ENCODE measurements at regions not wholly inside any gene's neighbourhood (a gene's known extent, or its start where the extent isn't known, plus 50 kb on each side); places are given as distances from the start of the nearest gene placed in this dataset.

- no peak for DNase-seq (ENCODE audit: low spot score)
- intact Hi-C loops (cut with DNase I) = no loop called here
These were observed 777.5 kb upstream of the ID2 start for GRCh38 chr2:7904319-7904718.

- no peak for DNase-seq (ENCODE audit: low spot score)
- intact Hi-C loops (cut with DNase I) = no loop called here
These were observed 776.1 kb upstream of the ID2 start for GRCh38 chr2:7905756-7906155.

GRCh38 chr2:7906431-7906830, 775.4 kb upstream of the ID2 start:
- DNase-seq (ENCODE audit: low spot score) = no peak
- intact Hi-C loops (cut with DNase I) = no loop called here

GRCh38 chr2:7907041-7907440, 774.8 kb upstream of the ID2 start:
- intact Hi-C loops (cut with DNase I) = no loop called here
- DNase-seq (ENCODE audit: low spot score) = no peak

GRCh38 chr2:7910752-7911151, 771.1 kb upstream of the ID2 start:
- DNase-seq (ENCODE audit: low spot score) = no peak
- intact Hi-C loops (cut with DNase I) = no loop called here

- intact Hi-C loops (cut with DNase I) = no loop called here
- no peak for DNase-seq (ENCODE audit: low spot score)
These were observed 770.7 kb upstream of the ID2 start for GRCh38 chr2:7911196-7911595.

- intact Hi-C loops (cut with DNase I) = no loop called here
- DNase-seq (ENCODE audit: low spot score) = no peak
These were observed 767.9 kb upstream of the ID2 start for GRCh38 chr2:7913974-7914373.

- intact Hi-C loops (cut with DNase I) = no loop called here
- DNase-seq (ENCODE audit: low spot score) = no peak
These were observed 766.4 kb upstream of the ID2 start for GRCh38 chr2:7915302-7916091.

- no peak for DNase-seq (ENCODE audit: low spot score)
- intact Hi-C loops (cut with DNase I) = no loop called here
These were observed 765.2 kb upstream of the ID2 start for GRCh38 chr2:7916670-7917069.

- intact Hi-C loops (cut with DNase I) = no loop called here
- DNase-seq (ENCODE audit: low spot score) = no peak
These were observed 762.3 kb upstream of the ID2 start for GRCh38 chr2:7919510-7919909.

GRCh38 chr2:7924023-7924762, 757.7 kb upstream of the ID2 start:
- intact Hi-C loops (cut with DNase I) = no loop called here
- no peak for DNase-seq (ENCODE audit: low spot score)

- intact Hi-C loops (cut with DNase I) = no loop called here
- no peak for DNase-seq (ENCODE audit: low spot score)
These were observed 756.4 kb upstream of the ID2 start for GRCh38 chr2:7925506-7925905.

- no peak for DNase-seq (ENCODE audit: low spot score)
- intact Hi-C loops (cut with DNase I) = no loop called here
These were observed 754.2 kb upstream of the ID2 start for GRCh38 chr2:7927691-7928090.

GRCh38 chr2:7929281-7929680, 752.6 kb upstream of the ID2 start:
- intact Hi-C loops (cut with DNase I) = no loop called here
- DNase-seq (ENCODE audit: low spot score) = no peak

- DNase-seq (ENCODE audit: low spot score) = no peak
- intact Hi-C loops (cut with DNase I) = no loop called here
These were observed 750.8 kb upstream of the ID2 start for GRCh38 chr2:7930800-7931635.

GRCh38 chr2:7931808-7932207, 750.0 kb upstream of the ID2 start:
- intact Hi-C loops (cut with DNase I) = no loop called here
- DNase-seq (ENCODE audit: low spot score) = no peak

GRCh38 chr2:7933672-7934071, 748.2 kb upstream of the ID2 start:
- no peak for DNase-seq (ENCODE audit: low spot score)
- intact Hi-C loops (cut with DNase I) = no loop called here

- DNase-seq (ENCODE audit: low spot score) = no peak
- intact Hi-C loops (cut with DNase I) = no loop called here
These were observed 747.4 kb upstream of the ID2 start for GRCh38 chr2:7934476-7934875.

- no peak for DNase-seq (ENCODE audit: low spot score)
- intact Hi-C loops (cut with DNase I) = no loop called here
These were observed 744.8 kb upstream of the ID2 start for GRCh38 chr2:7937082-7937481.

GRCh38 chr2:7940723-7941122, 741.1 kb upstream of the ID2 start:
- intact Hi-C loops (cut with DNase I) = no loop called here
- no peak for DNase-seq (ENCODE audit: low spot score)

Data from cardiac septum (tissue), 1 donor.